CD4-positive, alpha-beta T cell treated with Interleukin-17A for 4 hours (primary cell): ENCODE measurements at regions not wholly inside any gene's neighbourhood (a gene's known extent, or its start where the extent isn't known, plus 50 kb on each side); places are given as distances from the start of the nearest gene placed in this dataset.

Experiments
- DNase-seq: peaks from one replicate; pipeline ENCODE4 v3.0.0-alpha.2; 2020; ENCODE audit warnings: mixed read lengths

DNA sequence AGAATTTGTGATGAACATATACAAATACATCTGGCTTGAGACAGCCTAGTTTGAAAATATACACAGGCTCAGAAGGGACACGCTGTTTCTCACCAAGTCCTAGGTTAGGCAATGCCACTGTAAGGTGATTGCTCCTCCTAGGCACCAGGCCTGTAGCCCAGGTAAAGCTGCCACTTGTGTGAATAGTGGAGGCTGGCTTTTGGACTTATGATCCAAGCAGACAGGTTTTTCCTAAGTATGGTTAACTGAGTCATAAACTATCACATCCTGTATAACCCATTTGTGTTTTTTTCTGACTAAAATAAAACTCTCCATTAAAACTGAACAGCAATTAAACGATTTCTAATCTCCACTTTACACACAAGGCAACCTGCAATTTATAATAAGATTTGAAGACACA lies 81.0 kb downstream of the SEMA4F start:
- DNase-seq: no peak

DNA sequence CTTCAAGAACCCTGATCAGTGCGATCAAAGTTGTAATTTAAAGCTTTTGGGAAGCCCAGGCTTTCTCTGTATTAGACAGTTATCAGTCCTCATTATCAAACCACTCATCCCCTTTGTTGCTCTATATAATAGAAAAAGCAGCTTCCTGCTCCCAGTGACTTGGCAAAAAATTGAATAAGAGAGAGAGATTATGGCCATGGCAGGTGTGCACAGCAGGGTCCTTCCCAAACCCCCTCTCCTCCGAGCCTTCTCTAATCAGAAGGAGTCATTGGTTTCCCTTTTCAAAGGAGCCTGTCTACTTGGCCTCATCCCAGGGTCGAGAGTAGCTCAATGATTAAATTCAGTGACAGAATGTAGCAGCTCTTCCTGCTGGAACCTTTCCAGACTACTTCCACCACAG lies 81.5 kb downstream of the SEMA4F start:
- no peak for DNase-seq

DNA sequence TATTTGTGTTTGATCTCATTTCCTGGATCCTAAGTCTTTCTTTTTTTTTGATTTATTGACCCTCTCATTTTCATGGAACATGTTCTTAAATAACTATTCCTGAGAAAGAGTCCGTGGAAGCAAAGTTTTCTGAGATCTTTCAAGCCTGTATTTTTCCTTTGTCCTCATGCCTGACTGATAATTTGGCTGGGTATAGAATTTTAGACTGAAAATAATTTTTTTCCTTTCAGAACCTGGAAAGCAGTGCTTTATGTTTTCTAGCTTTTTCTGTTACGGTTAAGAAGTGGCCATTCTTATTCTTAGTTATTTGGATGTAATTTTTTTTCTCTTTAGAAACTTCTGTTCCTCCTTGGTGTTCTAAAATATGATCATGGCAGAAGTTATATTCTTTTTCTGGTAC lies 82.5 kb downstream of the SEMA4F start:
- no peak for DNase-seq

DNA sequence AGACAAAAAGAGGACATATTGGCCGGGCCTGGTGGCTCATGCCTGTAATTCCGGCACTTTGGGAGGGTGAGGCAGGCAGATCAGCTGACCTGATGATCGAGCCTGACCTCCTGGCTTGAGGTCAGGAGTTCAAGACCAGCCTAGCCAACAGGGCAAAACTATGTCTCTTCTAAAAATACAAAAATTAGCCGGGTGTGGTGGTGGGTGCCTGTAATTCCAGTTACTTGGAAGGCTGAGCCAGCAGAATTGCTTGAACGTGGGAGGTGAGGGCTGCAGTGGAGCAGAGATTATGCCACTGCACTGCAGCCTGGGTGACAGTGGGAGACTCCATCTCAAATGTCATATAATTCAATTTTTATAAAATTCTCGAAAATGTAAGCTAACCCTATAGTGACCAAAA lies 84.5 kb downstream of the SEMA4F start:
- no peak for DNase-seq

DNA sequence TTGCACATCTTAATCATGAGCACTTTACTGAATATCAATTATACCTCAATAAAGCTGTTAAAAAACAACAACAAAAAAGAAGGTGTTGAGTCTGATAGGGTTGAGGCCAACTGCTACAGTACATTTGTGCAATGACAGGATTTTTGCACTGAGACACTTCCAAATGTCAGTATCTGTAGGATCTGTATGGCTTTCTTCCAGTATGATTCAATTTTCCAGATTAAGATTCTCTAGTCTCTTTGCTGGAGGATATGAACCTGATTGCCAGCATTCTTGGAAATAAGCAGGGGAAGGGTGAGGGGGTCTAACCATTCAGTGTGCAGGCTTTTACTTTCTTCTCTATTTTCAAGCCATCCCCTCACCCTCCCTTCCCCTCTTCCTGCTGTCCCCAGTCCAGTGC lies 85.1 kb downstream of the SEMA4F start:
- DNase-seq: no peak

DNA sequence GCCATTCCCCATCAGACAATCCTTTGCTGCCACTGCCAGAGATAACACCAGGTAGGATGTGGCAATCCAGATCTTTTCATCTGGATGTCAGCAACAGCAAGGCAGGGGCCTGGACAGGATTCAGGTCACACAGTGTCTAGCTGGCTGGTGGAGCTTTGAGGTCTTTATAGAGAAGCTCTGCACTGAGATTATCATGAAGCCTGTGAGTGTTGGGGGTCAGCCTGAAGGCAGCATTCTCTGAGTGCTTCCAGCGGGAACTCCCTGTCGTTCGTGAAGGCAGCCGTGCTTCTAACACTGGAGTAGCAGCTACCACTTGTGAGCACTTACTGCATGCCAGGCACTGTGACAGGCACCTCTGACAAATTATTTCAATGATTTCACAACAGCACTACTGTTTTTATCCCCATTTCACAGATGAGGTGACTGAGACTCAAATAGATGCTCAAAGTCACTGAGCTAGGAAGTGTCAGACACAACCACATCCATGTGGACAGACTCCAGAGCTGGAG lies 85.7 kb downstream of the SEMA4F start:
- no peak for DNase-seq

DNA sequence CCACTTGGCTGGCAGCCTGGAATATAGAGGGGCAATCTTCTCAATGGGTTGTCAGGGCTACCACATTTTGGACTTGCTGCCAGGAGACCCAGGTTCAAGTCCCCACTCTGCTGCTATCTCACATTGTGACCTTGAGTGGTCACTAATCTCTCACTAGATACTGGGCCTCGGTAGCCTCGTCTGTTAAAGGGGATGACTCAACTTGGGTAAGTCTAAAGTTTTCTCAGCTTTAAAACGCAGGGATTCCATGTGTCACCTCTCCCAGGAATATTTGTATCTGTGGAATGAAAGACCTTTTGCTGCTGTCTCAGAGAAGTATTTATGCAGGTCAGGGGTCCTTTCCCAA lies 86.3 kb downstream of the SEMA4F start:
- DNase-seq: no peak

DNA sequence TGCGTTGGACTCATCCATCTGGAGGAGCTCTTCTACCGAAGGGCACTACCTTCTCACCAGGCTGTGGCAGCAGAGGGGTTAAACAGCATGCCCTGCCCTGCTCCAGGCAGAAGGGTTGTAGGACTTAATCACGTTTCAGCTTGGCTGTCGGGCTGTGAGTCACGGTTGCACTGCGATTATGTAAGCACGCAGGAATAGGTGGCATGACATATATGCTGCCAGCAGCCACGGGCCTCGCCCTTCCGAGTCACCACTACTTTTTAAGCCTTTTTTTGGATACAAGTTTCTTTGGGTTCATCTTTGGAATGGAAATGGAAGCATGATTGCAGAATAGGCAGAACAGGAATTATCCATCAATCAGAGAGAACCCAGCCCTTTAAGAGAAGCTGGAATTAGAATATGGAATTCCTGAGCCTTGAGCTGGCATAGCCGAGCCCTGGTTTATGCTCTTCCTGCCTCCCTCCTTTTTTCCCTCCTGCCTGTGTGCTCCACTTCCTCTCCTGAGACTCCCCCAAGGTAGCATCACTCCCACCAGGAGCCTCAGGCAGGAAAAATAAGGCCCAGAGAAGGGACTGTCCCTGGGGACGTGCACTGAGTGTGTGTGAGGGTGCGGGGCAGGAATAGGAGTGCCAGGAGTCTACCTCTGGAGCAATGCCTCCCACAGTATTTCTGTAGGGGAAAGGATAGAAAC lies 86.8 kb downstream of the SEMA4F start:
- no peak for DNase-seq

DNA sequence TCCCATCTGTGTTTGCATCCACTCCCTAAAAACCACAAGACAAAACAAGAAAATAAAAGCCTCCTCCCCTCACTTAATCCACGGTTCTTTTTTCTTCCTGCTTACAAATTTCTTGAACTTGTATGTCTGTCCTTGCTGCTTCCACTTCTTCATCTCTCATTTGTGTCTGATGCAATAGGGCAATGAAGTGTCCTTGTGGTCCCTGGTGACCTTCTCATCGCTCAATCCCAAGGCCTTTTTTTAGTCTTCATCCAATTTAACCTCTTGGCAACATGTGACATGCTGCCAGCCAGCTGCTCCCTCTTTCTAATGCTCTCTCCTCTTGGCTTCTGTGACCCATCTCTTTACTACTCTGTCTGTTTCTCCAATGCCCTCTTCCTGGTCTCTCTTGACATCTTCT lies 87.6 kb downstream of the SEMA4F start:
- DNase-seq: no peak

DNA sequence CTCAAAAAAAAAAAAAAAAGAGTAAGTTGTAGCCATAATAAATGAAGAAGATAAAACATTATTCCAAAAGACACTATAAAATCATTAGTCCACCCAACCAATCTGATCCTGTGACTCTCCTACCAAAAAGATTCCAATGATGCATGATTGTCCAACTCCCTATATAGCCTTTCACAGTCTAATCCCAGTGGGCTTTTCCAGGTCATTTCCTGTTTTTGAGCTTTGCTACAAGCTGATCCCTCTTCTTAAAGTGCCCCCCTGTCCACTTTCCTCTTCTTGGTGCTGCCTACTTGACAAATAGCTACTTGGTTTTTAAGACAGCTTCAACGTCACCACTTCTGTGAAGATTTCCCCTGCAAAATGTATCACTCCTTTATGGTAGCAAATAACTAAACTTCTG lies 88.4 kb downstream of the SEMA4F start:
- no peak for DNase-seq

DNA sequence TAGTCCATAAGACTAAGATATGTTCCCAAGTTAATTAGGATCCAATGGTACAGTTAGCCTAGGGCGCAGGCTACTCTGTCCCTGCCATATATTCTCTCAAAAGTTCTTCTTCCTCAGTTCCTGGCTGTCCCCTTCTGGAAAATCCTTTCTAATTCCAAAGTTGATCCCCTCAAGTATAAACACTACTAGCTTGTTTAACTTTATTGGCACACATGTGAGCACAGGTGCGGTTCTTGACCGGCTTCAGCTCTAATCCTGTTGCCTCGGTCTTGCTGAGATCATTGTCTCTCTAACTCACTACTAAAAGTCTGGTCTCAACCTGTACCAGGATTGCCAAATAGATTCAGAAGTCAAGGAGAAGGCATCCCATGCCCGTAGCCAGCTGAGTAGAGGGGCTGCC lies 89.0 kb downstream of the SEMA4F start:
- DNase-seq: no peak

DNA sequence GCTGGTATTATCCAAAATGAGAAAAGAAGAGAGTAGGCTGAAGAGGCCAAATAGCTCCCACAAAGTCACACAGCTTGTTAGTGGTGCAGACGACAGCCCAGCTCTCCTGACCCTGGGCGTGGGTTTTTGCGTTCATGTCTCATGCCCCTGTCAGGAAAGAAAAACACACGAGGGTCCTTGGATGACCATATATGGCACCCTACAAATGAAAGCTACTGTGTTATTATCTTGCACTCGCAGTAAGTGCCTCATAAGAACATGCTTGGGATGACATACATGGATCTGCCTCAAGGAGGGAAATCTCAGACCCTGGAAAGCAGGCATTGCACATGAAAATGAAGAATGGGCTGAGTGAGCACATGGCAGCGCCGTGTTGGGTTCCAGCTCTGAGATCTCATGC lies 89.7 kb downstream of the SEMA4F start:
- no peak for DNase-seq

DNA sequence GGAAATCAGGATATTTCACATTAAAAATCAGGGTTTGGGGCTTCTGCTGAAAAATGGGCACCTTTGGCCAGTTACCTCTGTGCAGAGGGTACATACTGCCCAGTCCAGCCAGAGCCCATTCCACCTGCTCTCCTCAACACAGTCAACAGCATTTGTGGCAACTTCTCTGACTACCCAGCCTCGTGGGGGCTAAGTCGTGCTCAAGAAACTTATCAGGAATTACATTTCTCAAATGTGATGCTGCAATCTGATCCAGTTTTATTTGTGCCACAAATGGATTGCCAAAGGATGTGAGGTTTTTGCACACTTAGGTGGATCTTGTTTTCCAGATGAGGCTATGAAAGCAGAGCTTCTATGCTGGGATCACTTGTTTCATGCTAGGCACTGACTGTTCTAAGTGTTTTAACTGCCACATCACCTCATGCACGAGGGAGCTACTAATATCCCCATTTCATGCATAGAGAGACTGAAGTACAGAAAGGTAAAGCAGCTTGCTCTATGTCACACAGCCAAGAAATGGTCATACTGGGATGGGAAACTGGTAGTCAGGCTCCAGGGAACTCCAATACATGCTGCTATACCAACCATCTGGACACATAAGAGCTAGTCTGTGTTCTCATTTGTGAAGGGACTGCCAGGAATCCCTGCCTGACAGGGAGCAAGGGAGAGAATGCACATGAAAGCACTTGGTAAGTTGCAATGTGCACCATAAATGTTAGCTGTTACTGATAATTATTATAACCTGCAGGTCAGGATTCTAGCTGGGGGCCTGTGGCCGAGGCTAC lies 89.0 kb upstream of the HK2 start:
- DNase-seq: no peak

DNA sequence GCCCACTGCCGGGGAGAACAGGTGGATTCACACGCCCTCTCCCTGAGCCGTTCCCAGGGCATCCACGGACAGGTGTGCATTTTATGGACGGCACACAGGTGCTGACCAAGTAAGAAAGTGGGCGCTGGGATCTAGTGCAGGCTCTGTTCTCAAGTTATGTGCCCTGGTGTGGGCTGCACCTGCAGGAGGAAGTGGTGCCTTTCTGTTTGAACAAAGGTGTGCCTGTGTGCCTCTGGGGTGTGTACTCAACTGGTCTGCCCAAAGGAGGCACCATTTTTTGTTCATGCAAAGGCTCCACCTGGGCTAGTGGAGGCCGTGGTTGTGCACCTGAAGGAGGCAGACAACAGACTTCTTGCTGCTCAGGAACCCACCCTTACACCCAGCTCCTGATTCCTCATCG lies 88.2 kb upstream of the HK2 start:
- no peak for DNase-seq

DNA sequence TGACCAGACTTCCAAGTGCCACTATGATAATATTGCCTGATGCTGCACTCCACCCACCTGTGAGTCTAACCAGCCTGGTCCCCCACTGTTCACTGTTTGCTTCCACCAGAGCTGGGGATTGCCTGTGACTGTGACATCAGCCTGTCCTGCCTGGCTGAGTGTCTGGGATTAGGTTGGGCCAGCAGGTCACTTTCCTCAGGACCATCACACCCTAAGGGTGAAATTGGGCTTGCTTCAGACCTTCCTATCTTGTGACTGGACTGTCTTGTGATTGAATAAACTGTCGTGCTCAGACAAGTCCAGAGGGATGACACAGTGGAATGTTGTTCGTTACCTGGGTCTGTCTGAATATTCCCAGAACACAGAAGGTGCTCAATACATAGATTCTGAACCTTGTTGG lies 87.4 kb upstream of the HK2 start:
- no peak for DNase-seq

DNA sequence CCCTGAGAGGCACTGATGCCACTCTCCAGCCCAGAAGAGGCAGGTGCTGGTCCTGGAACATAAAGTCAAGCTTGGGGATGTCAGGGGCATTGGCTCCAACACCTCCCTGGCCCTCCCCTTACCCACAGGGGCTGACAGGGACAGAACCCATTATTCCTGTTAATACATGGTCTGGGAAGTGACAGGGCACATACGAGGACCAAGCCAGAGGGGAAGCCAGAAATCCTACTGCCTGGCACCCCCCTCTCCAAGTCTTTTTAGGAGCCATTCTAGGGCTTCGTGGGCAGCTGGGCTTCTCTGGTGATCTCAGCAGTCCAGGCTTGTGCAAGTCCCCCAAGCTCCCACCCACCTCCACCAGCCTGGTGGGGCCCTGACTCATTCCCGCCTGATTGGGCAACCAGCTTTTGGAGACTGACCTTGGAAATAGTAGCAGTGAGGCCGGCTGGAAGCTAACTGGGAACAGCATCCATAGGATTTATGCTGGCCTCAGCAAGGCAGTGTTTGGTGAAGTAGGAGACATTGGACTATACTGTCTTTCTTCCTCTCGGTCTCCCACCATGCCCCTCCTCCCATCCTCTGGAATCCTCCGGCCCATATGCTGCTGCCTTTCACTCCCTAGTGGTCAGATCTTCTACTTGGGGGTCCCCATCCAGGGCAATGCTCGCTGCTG lies 86.4 kb upstream of the HK2 start:
- no peak for DNase-seq

DNA sequence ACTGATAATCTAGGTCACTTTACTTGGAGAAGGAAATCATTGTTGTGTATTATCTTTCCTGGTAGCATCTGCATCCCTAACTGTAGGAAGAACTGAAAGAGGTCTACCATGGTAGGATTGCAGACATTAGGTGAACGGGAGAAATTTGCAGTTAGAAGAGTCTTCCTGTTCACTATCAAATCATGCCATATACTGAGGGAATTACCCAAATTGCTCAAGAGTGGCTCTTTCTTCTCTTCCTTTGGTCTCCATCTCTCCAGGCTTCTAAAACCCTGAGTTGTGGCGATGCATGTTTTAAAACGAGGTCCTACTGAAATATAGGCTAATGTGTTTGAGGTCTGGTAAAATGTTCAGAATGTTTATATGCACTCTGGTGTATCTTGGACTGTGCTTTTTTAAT lies 85.3 kb upstream of the HK2 start:
- DNase-seq: no peak

DNA sequence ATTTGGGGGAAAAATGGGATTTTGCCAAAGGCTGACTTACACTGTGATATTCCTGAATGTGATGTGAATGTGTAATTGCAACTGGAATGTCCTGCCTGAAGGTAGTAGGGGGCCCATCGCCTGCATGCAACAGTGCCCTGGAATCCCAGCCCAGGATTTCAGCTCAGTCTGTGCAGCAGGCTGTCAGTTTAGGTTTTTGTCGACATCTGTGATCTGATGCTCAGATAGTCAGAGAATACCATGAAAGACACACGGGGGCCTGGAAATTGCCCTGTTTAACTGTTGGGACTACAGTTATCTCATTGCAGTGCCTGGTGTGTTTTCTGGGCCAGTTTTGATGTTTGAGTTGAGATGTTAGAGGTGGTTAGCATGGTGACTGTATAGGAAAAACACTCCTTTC lies 84.5 kb upstream of the HK2 start:
- DNase-seq: no peak

DNA sequence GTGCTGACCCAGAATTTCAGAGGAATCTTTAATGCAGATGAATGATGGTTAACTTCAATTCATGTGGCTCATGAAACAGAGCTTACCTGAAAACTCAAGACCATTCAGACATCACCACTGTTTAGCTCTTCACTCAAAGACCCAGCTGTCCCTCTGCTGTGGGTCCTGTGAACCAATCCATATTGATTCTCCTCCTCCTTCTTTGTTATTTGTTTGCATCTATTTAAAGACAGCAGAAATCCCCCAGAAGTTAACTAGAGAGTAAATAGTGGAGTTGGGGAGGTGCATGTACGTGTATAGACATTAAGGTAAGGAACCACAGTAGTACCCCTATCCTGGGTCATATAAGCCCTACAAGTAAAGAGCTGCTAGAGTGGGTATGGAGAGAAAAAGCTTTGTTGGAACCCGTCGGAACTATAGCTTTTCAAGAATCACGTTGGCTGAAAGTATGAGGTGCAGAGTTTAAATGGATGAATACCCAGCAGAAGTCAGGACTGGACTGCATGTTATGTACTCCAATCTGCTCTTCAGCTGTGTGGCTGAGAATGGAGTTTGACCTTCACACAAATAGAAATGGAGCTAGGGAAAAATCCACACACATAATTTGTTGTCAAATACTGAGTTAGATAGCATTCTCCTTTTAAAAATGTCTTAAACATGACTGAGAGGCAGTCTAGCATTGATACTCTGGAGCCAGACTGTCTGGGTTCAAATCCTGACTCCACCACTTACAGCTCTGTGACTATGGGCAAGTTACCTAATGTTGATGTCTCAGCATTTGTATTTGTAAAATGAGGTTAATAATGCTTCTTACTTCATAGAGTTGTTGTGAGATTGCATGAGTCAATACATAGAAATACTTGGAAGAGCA lies 81.7 kb upstream of the HK2 start:
- DNase-seq: no peak

DNA sequence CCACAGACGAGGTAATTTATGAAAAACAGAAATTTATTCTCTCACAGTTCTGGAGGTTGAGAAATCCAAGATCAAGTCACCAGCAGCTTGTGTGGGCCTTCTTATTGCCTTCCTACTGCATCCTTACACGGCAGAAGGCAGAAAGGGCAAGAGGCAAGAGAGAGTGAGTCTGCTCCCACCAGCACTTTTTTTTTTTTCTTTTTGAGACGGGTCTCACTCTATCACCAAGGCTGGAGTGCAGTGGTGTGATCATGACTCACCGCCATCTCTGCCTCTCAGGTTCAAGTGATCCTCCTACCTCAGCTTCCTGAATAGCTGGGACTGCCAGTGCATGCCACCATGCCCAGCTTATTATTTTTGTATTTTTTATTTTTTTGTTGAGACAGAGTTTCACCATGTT lies 78.5 kb upstream of the HK2 start:
- no peak for DNase-seq

DNA sequence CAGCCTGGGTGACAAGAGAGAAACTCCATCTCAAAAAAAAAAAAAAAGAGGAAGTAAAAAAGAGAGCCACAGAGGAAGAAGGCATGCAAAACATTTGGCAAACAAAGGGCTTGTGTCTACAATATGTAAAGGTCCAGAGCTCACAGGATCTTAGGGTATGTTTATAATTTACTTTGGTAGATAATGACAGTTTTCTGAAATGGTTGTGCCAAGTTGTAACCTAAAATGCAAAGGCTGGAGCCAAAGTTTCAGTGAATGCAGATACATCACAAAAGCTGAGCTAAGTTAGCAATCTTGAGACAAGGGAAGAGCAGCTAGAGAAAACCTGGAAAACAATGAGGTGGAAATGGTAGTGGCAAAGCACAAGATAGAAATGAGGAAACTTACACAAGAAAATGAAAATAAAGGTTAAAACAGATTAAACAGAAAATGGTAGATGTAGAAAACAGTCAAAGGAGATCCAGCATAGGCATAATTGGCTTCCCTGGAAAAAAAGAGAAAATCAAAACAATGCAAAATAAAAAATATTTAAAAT lies 77.5 kb upstream of the HK2 start:
- no peak for DNase-seq

DNA sequence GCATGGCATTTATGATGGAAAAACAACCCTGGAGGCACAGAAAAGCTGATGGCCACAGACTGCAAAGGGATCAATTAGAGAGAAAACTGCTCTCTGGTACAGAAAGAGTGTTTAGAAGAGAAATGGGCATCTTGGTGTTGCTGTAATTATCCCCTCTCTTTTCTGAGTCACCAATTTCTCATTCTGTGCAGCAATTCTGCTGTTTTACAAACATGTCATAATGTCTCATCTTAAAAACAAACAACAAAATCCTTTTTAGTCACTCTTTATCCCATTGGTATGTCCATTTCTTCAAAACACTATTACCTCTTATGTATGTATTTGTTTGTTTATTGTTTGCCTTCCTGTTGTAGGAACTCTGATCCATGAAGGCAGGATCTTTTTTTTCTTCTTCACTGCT lies 73.9 kb upstream of the HK2 start:
- no peak for DNase-seq
